ENCODE measurements at regions not wholly inside any gene's neighbourhood (a gene's known extent, or its start where the extent isn't known, plus 50 kb on each side); places are given as distances from the start of the nearest gene placed in this dataset.

GRCh38 chr2:12501469-12502158, 215.1 kb upstream of the TRIB2 start:
- no peaks in the 10 kb centered on the region for H3K4me1 ChIP-seq (ENCODE audit: insufficient read depth, low read length)

GRCh38 chr2:12502759-12503158, 214.0 kb upstream of the TRIB2 start:
- H3K27me3 ChIP-seq (ENCODE audit: insufficient read depth, low read length), result no peaks in the 10 kb centered on the region
- no peaks in the 10 kb centered on the region for H3K4me1 ChIP-seq (ENCODE audit: insufficient read depth, low read length)
- no peak overlapping the region for H3K27ac ChIP-seq (ENCODE audit: low read length)
- no peaks in the 10 kb centered on the region for H3K9me3 ChIP-seq (ENCODE audit: insufficient read depth, low read depth, low read length)
- H3K4me3 ChIP-seq (ENCODE audit: low read length), result no peak overlapping the region
- H3K9ac ChIP-seq (ENCODE audit: low read depth, low read length), result no peak overlapping the region
- no peaks in the 10 kb centered on the region for H3K36me3 ChIP-seq (ENCODE audit: insufficient read depth, low read depth, low read length)

More at GRCh38 chr2:12501469-12502158, 215.1 kb upstream of the TRIB2 start:
- Histone ChIP-seq H3K9ac (ENCODE audit: low read depth, low read length) (no peak overlapping the region), H3K4me3 (ENCODE audit: low read length) (no peak overlapping the region), H3K27ac (ENCODE audit: low read length) (no peak overlapping the region), H3K9me3 (ENCODE audit: insufficient read depth, low read depth, low read length) (no peaks in the 10 kb centered on the region), H3K27me3 (ENCODE audit: insufficient read depth, low read length) (no peaks in the 10 kb centered on the region), H3K36me3 (ENCODE audit: insufficient read depth, low read depth, low read length) (no peaks in the 10 kb centered on the region)

- Histone ChIP-seq H3K36me3 (ENCODE audit: insufficient read depth, low read depth, low read length) (no peaks in the 10 kb centered on the region), H3K9me3 (ENCODE audit: insufficient read depth, low read depth, low read length) (no peaks in the 10 kb centered on the region), H3K27me3 (ENCODE audit: insufficient read depth, low read length) (no peaks in the 10 kb centered on the region), H3K9ac (ENCODE audit: low read depth, low read length) (no peak overlapping the region), H3K4me1 (ENCODE audit: insufficient read depth, low read length) (no peaks in the 10 kb centered on the region), H3K27ac (ENCODE audit: low read length) (no peak overlapping the region), H3K4me3 (ENCODE audit: low read length) (no peak overlapping the region)
Measured at GRCh38 chr2:12504443-12504842, 212.3 kb upstream of the TRIB2 start.

- H3K9me3 ChIP-seq (ENCODE audit: insufficient read depth, low read depth, low read length), result no peaks in the 10 kb centered on the region
- no peak overlapping the region for H3K9ac ChIP-seq (ENCODE audit: low read depth, low read length)
- H3K36me3 ChIP-seq (ENCODE audit: insufficient read depth, low read depth, low read length), result no peaks in the 10 kb centered on the region
- no peak overlapping the region for H3K4me3 ChIP-seq (ENCODE audit: low read length)
- no peak overlapping the region for H3K27ac ChIP-seq (ENCODE audit: low read length)
- H3K27me3 ChIP-seq (ENCODE audit: insufficient read depth, low read length), result no peaks in the 10 kb centered on the region
- H3K4me1 ChIP-seq (ENCODE audit: insufficient read depth, low read length), result no peaks in the 10 kb centered on the region
Measured at GRCh38 chr2:12506846-12507245, 209.9 kb upstream of the TRIB2 start.

- Histone ChIP-seq H3K4me3 (ENCODE audit: low read length) (no peak overlapping the region), H3K4me1 (ENCODE audit: insufficient read depth, low read length) (no peaks in the 10 kb centered on the region), H3K9me3 (ENCODE audit: insufficient read depth, low read depth, low read length) (no peaks in the 10 kb centered on the region), H3K36me3 (ENCODE audit: insufficient read depth, low read depth, low read length) (no peaks in the 10 kb centered on the region), H3K27me3 (ENCODE audit: insufficient read depth, low read length) (no peaks in the 10 kb centered on the region), H3K27ac (ENCODE audit: low read length) (no peak overlapping the region), H3K9ac (ENCODE audit: low read depth, low read length) (no peak overlapping the region)
Measured at GRCh38 chr2:12507295-12507694, 209.4 kb upstream of the TRIB2 start.

GRCh38 chr2:12510070-12510469, 206.7 kb upstream of the TRIB2 start:
- Histone ChIP-seq H3K4me3 (ENCODE audit: low read length) (no peak overlapping the region), H3K9ac (ENCODE audit: low read depth, low read length) (no peak overlapping the region), H3K27me3 (ENCODE audit: insufficient read depth, low read length) (no peaks in the 10 kb centered on the region), H3K36me3 (ENCODE audit: insufficient read depth, low read depth, low read length) (no peaks in the 10 kb centered on the region), H3K4me1 (ENCODE audit: insufficient read depth, low read length) (no peaks in the 10 kb centered on the region), H3K9me3 (ENCODE audit: insufficient read depth, low read depth, low read length) (no peaks in the 10 kb centered on the region), H3K27ac (ENCODE audit: low read length) (no peak overlapping the region)

GRCh38 chr2:12513339-12513738, 203.4 kb upstream of the TRIB2 start:
- no peak overlapping the region for H3K4me3 ChIP-seq (ENCODE audit: low read length)
- H3K27me3 ChIP-seq (ENCODE audit: insufficient read depth, low read length), result no peaks in the 10 kb centered on the region
- no peaks in the 10 kb centered on the region for H3K4me1 ChIP-seq (ENCODE audit: insufficient read depth, low read length)
- H3K36me3 ChIP-seq (ENCODE audit: insufficient read depth, low read depth, low read length), result no peaks in the 10 kb centered on the region
- no peaks in the 10 kb centered on the region for H3K9me3 ChIP-seq (ENCODE audit: insufficient read depth, low read depth, low read length)
- H3K27ac ChIP-seq (ENCODE audit: low read length), result no peak overlapping the region
- no peak overlapping the region for H3K9ac ChIP-seq (ENCODE audit: low read depth, low read length)

- Histone ChIP-seq H3K9ac (ENCODE audit: low read depth, low read length) (no peak overlapping the region), H3K9me3 (ENCODE audit: insufficient read depth, low read depth, low read length) (no peaks in the 10 kb centered on the region), H3K4me1 (ENCODE audit: insufficient read depth, low read length) (no peaks in the 10 kb centered on the region), H3K4me3 (ENCODE audit: low read length) (no peak overlapping the region), H3K27ac (ENCODE audit: low read length) (no peak overlapping the region), H3K36me3 (ENCODE audit: insufficient read depth, low read depth, low read length) (no peaks in the 10 kb centered on the region), H3K27me3 (ENCODE audit: insufficient read depth, low read length) (no peaks in the 10 kb centered on the region)
Measured at GRCh38 chr2:12514168-12514567, 202.6 kb upstream of the TRIB2 start.

GRCh38 chr2:12514631-12515437, 201.9 kb upstream of the TRIB2 start:
- Histone ChIP-seq H3K9me3 (ENCODE audit: insufficient read depth, low read depth, low read length) (no peaks in the 10 kb centered on the region), H3K27ac (ENCODE audit: low read length) (no peak overlapping the region), H3K4me1 (ENCODE audit: insufficient read depth, low read length) (no peaks in the 10 kb centered on the region), H3K27me3 (ENCODE audit: insufficient read depth, low read length) (no peaks in the 10 kb centered on the region), H3K4me3 (ENCODE audit: low read length) (no peak overlapping the region), H3K36me3 (ENCODE audit: insufficient read depth, low read depth, low read length) (no peaks in the 10 kb centered on the region), H3K9ac (ENCODE audit: low read depth, low read length) (no peak overlapping the region)

- Histone ChIP-seq H3K9me3 (ENCODE audit: insufficient read depth, low read depth, low read length) (no peaks in the 10 kb centered on the region), H3K4me3 (ENCODE audit: low read length) (no peak overlapping the region), H3K4me1 (ENCODE audit: insufficient read depth, low read length) (no peaks in the 10 kb centered on the region), H3K36me3 (ENCODE audit: insufficient read depth, low read depth, low read length) (no peaks in the 10 kb centered on the region), H3K27ac (ENCODE audit: low read length) (no peak overlapping the region), H3K27me3 (ENCODE audit: insufficient read depth, low read length) (no peaks in the 10 kb centered on the region), H3K9ac (ENCODE audit: low read depth, low read length) (no peak overlapping the region)
Measured at GRCh38 chr2:12515871-12516270, 200.9 kb upstream of the TRIB2 start.

- Histone ChIP-seq H3K27ac (ENCODE audit: low read length) (no peak overlapping the region), H3K9ac (ENCODE audit: low read depth, low read length) (no peak overlapping the region), H3K9me3 (ENCODE audit: insufficient read depth, low read depth, low read length) (no peaks in the 10 kb centered on the region), H3K36me3 (ENCODE audit: insufficient read depth, low read depth, low read length) (no peaks in the 10 kb centered on the region), H3K27me3 (ENCODE audit: insufficient read depth, low read length) (no peaks in the 10 kb centered on the region), H3K4me1 (ENCODE audit: insufficient read depth, low read length) (peaks cover 6% of the 10 kb centered on the region; the same call in 1 of the 2 replicates), H3K4me3 (ENCODE audit: low read length) (no peak overlapping the region)
Measured at GRCh38 chr2:12533337-12534005, 183.3 kb upstream of the TRIB2 start.
